PC-3 (cell line): ENCODE measurements at regions not wholly inside any gene's neighbourhood (a gene's known extent, or its start where the extent isn't known, plus 50 kb on each side); places are given as distances from the start of the nearest gene placed in this dataset.

ENCODE experiments used
- ATAC-seq: fragments of 200-7000 bp; cut with Tn5 transposase; 2 replicates; pipeline ENCODE4 v1.9.1; 2020; ENCODE audit warnings: mild to moderate bottlenecking, moderate library complexity
- BruUV-seq: library from RNA; stranded (reverse); fragments of 400-500 nt; replicated peaks from 2 replicates; lab custom pipeline; 2021; lab: Mats Ljungman, UMichigan
- CTCF ChIA-PET: fragments of 300-600 bp; sonication (Branson Sonifier 250); formaldehyde crosslinking; loops from one replicate; lab custom pipeline; 2022; ENCODE audit warnings: antibody characterized with exemption; lab: Charles Lee
- POLR2A ChIA-PET: fragments of 300-600 bp; sonication (Branson Sonifier 250); formaldehyde crosslinking; loops from one replicate; lab custom pipeline; 2022; ENCODE audit warnings: antibody characterized with exemption; ENCODE audit not compliant: unreplicated experiment; lab: Charles Lee
- DNase-seq: peaks from one replicate; pipeline ENCODE4 v3.0.0-alpha.2; 2015
- H2AFZ ChIP-seq: fragments of 300-600 bp; sonication (generic); 2 replicates; pipeline ENCODE4 v1.6.0; 2016; ENCODE audit warnings: antibody characterized with exemption, low read length
- H3F3A ChIP-seq: fragments of 300-600 bp; sonication (generic); one replicate; pipeline ENCODE4 v1.6.0; 2017; ENCODE audit warnings: antibody characterized with exemption, low read length, control low read depth, mild to moderate bottlenecking; ENCODE audit not compliant: unreplicated experiment
- H3K27ac ChIP-seq: fragments of 300-600 bp; sonication (generic); 2 replicates; pipeline ENCODE4 v1.5.1; 2016; ENCODE audit warnings: mild to moderate bottlenecking, low read length
- H3K27me3 ChIP-seq: fragments of 300-600 bp; sonication (generic); 2 replicates; pipeline ENCODE4 v1.6.1; 2016; ENCODE audit warnings: low read length, mixed read lengths
- H3K36me3 ChIP-seq: fragments of 300-600 bp; sonication (generic); 2 replicates; pipeline ENCODE4 v1.6.1; 2016; ENCODE audit warnings: low read depth, mixed run types, low read length, mixed read lengths
- H3K4me1 ChIP-seq: fragments of 300-600 bp; sonication (generic); 2 replicates; pipeline ENCODE4 v1.5.1; 2016; ENCODE audit warnings: low read length; ENCODE audit not compliant: insufficient read depth
- H3K4me2 ChIP-seq: fragments of 300-600 bp; sonication (generic); 2 replicates; pipeline ENCODE4 v1.6.0; 2016; ENCODE audit warnings: low read length
- H3K4me3 ChIP-seq: fragments of 300-600 bp; sonication (generic); 2 replicates; pipeline ENCODE4 v1.5.1; 2016; ENCODE audit warnings: mild to moderate bottlenecking, low read length, mixed read lengths
- H3K79me2 ChIP-seq: fragments of 300-600 bp; sonication (generic); 2 replicates; pipeline ENCODE4 v1.6.1; 2017; ENCODE audit warnings: low read length, mixed read lengths
- H3K9ac ChIP-seq: fragments of 300-600 bp; sonication (generic); 2 replicates; pipeline ENCODE4 v1.6.0; 2016; ENCODE audit warnings: mild to moderate bottlenecking, low read length
- H3K9me2 ChIP-seq: fragments of 300-600 bp; sonication (generic); replicated peaks from 2 replicates; pipeline ENCODE4 v1.6.1; 2016; ENCODE audit warnings: mixed run types, low read length, mixed read lengths
- H3K9me3 ChIP-seq: fragments of 300-600 bp; sonication (generic); 2 replicates; pipeline ENCODE4 v1.6.1; 2016; ENCODE audit warnings: low read length, mixed read lengths
- H4K20me1 ChIP-seq: fragments of 300-600 bp; sonication (generic); 2 replicates; pipeline ENCODE4 v1.6.1; 2016; ENCODE audit warnings: low read length, mixed read lengths
- EZH2 ChIP-seq: fragments of 300-600 bp; sonication (generic); IDR thresholded peaks from one replicate; pipeline ENCODE4 v1.6.1; 2017; ENCODE audit warnings: antibody characterized with exemption, mild to moderate bottlenecking, low read length; ENCODE audit not compliant: unreplicated experiment
- EZH2phosphoT487 ChIP-seq: fragments of 300-600 bp; sonication (generic); IDR thresholded peaks from 2 replicates; pipeline ENCODE4 v1.6.1; 2018; ENCODE audit warnings: mild to moderate bottlenecking, antibody characterized with exemption, low read length, borderline replicate concordance
- intact Hi-C: fragments of 100-400 bp; cut with micrococcal nuclease; formaldehyde crosslinking; loops from 2 replicates; pipeline ENCODE4 v1.9.0; 2023
- TF ChIP-seq, protein P1 (sequence below): fragments of 300-600 bp; sonication (generic); conservative IDR thresholded peaks from 2 replicates; pipeline ENCODE4 v1.5.1; 2017; ENCODE audit warnings: antibody characterized with exemption, low read depth, mild to moderate bottlenecking, low read length

DNA sequence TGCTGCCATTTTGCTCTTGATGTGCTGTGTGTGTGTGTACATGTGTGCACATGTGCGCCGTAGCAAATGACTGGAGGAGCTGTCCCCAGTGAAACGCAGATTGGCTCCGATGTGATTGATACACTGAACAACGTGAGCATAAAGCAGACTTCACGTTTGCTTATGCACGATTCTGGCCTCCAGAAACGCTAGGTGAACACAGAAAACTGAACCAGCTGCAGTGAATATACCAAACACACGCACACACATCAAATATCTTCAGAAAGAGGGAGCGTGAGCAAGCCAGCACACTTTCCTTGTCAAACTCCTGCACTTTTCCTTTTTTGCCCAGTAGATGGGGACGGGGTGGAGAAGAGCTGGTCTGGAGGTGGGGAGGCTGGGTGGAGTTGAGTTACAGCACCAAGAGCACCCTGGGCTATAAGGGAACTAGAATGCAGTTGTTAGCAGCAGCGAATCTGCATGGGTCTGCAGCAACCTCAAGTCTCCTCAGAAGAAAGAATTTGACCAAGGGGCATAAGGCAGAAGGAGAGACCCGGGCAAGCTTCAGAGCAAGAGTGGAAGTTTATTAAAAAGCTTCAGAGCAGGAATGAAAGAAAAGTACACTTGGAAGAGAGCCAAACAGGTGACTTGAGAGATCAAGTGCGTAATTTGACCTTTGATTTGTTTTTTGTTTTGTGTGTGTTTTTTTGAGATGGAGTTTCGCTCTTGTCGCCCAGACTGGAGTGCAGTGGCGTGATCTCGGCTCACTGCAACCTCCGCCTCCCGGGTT is 77.8 kb upstream of the CADM1 start:
- intact Hi-C loops: no loop called here
- H3K9me2 ChIP-seq: no peaks in the 10 kb centered on the region
- CTCF ChIA-PET: no interaction called here
- H4K20me1 ChIP-seq: no peaks in the 10 kb centered on the region
- peaks cover 20% of the 10 kb centered on the region; the same call in 1 of the 2 replicates for H3K9me3 ChIP-seq
- no peaks in the 10 kb centered on the region for H3K27me3 ChIP-seq
- H3K9ac ChIP-seq: no peak overlapping the region
- H3K27ac ChIP-seq: no peak overlapping the region
- no peak for ATAC-seq
- no TSS peak for BruUV-seq
- H3K4me3 ChIP-seq: no peak overlapping the region
- H2AFZ ChIP-seq: no peak overlapping the region
- no peaks in the 10 kb centered on the region for H3K36me3 ChIP-seq
- POLR2A ChIA-PET: no interaction called here
- DNase-seq: no peak
- H3K4me2 ChIP-seq: no peak overlapping the region
- TF ChIP-seq EZH2 (no peak), EZH2phosphoT487 (no peak)
- TF ChIP-seq, protein P1, sequence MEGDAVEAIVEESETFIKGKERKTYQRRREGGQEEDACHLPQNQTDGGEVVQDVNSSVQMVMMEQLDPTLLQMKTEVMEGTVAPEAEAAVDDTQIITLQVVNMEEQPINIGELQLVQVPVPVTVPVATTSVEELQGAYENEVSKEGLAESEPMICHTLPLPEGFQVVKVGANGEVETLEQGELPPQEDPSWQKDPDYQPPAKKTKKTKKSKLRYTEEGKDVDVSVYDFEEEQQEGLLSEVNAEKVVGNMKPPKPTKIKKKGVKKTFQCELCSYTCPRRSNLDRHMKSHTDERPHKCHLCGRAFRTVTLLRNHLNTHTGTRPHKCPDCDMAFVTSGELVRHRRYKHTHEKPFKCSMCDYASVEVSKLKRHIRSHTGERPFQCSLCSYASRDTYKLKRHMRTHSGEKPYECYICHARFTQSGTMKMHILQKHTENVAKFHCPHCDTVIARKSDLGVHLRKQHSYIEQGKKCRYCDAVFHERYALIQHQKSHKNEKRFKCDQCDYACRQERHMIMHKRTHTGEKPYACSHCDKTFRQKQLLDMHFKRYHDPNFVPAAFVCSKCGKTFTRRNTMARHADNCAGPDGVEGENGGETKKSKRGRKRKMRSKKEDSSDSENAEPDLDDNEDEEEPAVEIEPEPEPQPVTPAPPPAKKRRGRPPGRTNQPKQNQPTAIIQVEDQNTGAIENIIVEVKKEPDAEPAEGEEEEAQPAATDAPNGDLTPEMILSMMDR: no peak
- H3K79me2 ChIP-seq: no peaks in the 10 kb centered on the region
- H3F3A ChIP-seq: no peaks in the 10 kb centered on the region
- H3K4me1 ChIP-seq: no peaks in the 10 kb centered on the region

DNA sequence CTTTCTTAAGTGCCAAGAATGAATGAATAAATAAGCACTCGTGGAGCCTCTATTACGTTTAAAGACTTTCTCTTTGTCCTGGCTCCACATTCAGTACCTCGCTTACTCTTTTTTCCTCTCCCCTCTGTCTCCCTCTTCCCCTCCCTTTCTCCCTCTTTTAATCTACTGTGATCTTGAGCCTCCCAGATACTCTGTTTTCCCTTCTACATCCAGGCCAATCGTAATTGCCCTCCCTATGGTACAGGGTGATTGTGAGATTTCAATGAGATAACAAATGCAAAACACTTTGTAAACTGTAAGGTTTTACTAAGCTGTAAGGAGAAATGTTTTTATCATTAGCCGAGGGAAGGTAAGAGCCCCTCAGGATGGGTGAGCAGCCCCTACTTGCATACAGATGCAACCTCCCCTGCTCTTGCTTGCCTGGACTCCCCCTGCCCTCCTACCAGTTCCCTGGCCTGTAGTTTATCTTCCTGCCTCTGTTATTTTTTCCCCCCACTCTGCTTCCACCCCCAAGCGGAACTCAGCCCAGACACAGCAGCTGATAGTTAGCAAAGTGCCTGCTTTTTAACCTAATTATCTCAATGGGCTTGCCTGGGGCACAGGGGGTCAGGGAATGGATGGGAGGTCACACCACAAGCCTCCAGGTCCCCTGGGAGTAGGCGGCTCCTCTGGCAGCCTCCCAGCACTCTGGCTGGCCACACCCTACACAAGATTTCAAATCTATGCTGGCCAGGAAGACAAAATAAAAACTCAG is 76.9 kb upstream of the CADM1 start:
- no peaks in the 10 kb centered on the region for H3K27me3 ChIP-seq
- TF ChIP-seq, protein P1: no peak
- no peak for TF ChIP-seq EZH2phosphoT487
- TF ChIP-seq EZH2: no peak
- BruUV-seq: no TSS peak
- intact Hi-C loops: no loop called here
- no peak overlapping the region for H3K9ac ChIP-seq
- no peak overlapping the region for H3K4me3 ChIP-seq
- ChIA-PET CTCF (no interaction called here), POLR2A (no interaction called here)
- H3K36me3 ChIP-seq: no peaks in the 10 kb centered on the region
- H3K4me1 ChIP-seq: no peaks in the 10 kb centered on the region
- no peaks in the 10 kb centered on the region for H3K9me2 ChIP-seq
- H3K4me2 ChIP-seq: no peak overlapping the region
- no peaks in the 10 kb centered on the region for H4K20me1 ChIP-seq
- peaks cover 14% of the 10 kb centered on the region; the same call in 1 of the 2 replicates for H3K9me3 ChIP-seq
- H3K27ac ChIP-seq: no peak overlapping the region
- no peak overlapping the region for H2AFZ ChIP-seq
- DNase-seq (no peak), ATAC-seq (no peak)
- H3K79me2 ChIP-seq: no peaks in the 10 kb centered on the region
- no peaks in the 10 kb centered on the region for H3F3A ChIP-seq

DNA sequence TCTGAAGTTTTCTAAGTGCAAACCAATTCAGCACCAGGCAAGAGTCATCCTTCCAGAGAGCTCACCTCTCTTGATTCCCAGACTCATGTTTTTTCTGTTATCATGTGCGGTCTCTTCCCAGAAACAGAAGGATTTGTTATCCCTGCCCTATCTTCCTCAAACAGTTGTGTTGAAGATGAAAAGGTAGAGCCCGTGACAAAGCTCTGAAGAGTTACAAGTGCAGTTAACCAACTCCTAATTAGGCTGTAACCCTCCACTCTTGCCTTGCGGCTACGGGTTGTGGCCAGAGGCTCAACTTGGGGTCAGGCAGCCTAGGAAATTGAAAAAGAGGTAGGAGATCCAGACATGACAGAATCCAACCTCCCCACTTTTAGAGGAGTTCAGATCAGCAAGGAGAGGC is 76.2 kb upstream of the CADM1 start:
- CTCF ChIA-PET: no interaction called here

More for the DNA sequence above, 76.2 kb upstream of the CADM1 start:
- DNase-seq (no peak), ATAC-seq (no peak)
- no peaks in the 10 kb centered on the region for H3K36me3 ChIP-seq
- H2AFZ ChIP-seq: no peak overlapping the region
- peaks cover 14% of the 10 kb centered on the region; the same call in 1 of the 2 replicates for H3K9me3 ChIP-seq
- intact Hi-C loops: no loop called here
- H3K4me1 ChIP-seq: no peaks in the 10 kb centered on the region
- POLR2A ChIA-PET: no interaction called here
- no TSS peak for BruUV-seq
- no peaks in the 10 kb centered on the region for H3K27me3 ChIP-seq
- no peak overlapping the region for H3K4me3 ChIP-seq
- H4K20me1 ChIP-seq: no peaks in the 10 kb centered on the region
- H3F3A ChIP-seq: no peaks in the 10 kb centered on the region
- no peak overlapping the region for H3K27ac ChIP-seq
- TF ChIP-seq EZH2: no peak
- TF ChIP-seq, protein P1: no peak
- TF ChIP-seq EZH2phosphoT487: no peak
- H3K9ac ChIP-seq: no peak overlapping the region
- H3K4me2 ChIP-seq: no peak overlapping the region
- no peaks in the 10 kb centered on the region for H3K79me2 ChIP-seq
- H3K9me2 ChIP-seq: no peaks in the 10 kb centered on the region
